ENCODE measurements at regions not wholly inside any gene's neighbourhood (a gene's known extent, or its start where the extent isn't known, plus 50 kb on each side); places are given as distances from the start of the nearest gene placed in this dataset.
A peak's percentile ranks its signal among the peaks of the same experiment; 100 is the strongest.
"Not testable (repeated sequence)": the region's sequence is repeated elsewhere in the genome, so short reads cannot be mapped to it uniquely, and the experiment has no call there.

DNA sequence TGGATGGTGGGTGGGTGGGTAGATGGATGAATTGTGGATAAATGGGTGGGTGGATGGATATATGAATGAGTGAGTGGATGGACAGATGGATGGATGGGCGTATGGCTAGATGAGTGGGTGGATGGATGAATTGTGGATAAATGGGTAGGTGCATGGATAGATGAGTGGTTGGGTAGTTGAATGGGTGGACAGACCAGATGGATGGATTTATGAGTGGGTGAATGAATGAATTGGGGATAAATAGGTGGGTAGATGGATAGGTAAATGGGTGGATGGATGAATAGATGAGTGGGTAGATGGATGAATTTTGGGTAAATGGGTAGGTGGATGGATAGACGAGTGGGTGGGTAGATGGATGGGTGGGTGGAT, 108.7 kb downstream of the NPIPB11 start:
- not testable (repeated sequence) for DNase-seq (ENCODE audit: low read depth in 1 of 2, low spot score in 1 of 2)

DNA sequence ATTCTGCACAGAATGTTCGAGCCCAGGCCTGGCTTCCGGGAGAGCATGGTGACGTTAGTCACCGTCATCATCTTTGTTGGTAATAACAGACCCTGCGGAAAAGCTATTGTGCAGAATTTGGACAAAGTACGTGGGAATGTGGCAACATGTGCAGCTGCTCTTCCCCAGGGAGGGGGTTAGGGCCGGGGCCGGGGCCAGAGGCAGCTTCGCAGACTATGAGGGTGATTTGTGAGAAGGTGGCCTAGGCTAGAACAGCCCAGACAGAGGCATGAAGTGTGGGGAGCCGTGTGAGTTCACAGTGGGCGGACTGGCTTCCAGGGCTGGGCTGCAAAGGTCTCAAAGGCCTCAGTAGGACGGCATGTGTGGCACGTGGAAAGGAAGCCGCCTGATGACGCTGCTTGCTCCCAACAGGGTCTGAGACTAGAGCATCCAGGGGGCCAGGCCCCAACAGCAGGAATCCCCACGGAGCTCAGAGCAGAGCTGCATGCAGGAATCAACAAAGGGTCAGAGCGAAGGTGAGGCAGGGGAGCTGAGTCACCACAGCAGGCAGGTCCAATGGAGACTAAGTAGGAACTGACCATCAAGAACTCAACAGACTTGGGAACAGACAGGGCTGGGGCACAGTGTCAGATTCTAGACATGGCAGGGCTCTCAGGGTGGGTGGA, 109.2 kb downstream of the NPIPB11 start:
- not testable (repeated sequence) for DNase-seq (ENCODE audit: low read depth in 1 of 2, low spot score in 1 of 2)

- not testable (repeated sequence) for DNase-seq (ENCODE audit: low read depth in 1 of 2, low spot score in 1 of 2)
Measured at GRCh38 chr16:29296176-29296575, 110.3 kb downstream of the NPIPB11 start.

GRCh38 chr16:29294951-29295795, 111.3 kb downstream of the NPIPB11 start:
- not testable (repeated sequence) for DNase-seq (ENCODE audit: low read depth in 1 of 2, low spot score in 1 of 2)

GRCh38 chr16:29294400-29294933, 112.0 kb downstream of the NPIPB11 start:
- DNase-seq (ENCODE audit: low read depth in 1 of 2, low spot score in 1 of 2) = not testable (repeated sequence)

DNA sequence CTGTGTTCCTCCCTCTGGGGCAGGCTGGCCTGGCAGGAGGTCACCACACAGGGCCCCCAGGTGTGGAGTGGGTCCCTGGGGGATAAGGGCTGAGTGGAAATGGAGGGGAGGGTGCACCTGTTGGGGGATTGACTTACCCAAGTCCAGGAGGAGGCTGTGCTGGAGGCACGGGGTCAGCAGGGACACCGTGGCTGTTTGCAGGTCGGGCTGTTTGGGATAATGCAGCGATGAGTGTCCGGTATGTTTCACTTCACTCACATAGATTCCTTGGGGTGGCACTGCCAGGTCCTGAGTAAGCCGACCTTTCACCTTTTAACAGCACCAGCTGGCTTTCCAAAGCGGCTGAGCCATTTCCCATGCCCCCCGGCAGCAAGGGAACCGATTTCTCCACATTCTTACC, 113.0 kb downstream of the NPIPB11 start:
- DNase-seq (ENCODE audit: low read depth in 1 of 2, low spot score in 1 of 2) = not testable (repeated sequence)

- DNase-seq (ENCODE audit: low read depth in 1 of 2, low spot score in 1 of 2) = not testable (repeated sequence)
Measured at GRCh38 chr16:29292952-29293471, 113.5 kb downstream of the NPIPB11 start.

GRCh38 chr16:29291329-29292271, 114.9 kb downstream of the NPIPB11 start:
- not testable (repeated sequence) for DNase-seq (ENCODE audit: low read depth in 1 of 2, low spot score in 1 of 2)

DNA sequence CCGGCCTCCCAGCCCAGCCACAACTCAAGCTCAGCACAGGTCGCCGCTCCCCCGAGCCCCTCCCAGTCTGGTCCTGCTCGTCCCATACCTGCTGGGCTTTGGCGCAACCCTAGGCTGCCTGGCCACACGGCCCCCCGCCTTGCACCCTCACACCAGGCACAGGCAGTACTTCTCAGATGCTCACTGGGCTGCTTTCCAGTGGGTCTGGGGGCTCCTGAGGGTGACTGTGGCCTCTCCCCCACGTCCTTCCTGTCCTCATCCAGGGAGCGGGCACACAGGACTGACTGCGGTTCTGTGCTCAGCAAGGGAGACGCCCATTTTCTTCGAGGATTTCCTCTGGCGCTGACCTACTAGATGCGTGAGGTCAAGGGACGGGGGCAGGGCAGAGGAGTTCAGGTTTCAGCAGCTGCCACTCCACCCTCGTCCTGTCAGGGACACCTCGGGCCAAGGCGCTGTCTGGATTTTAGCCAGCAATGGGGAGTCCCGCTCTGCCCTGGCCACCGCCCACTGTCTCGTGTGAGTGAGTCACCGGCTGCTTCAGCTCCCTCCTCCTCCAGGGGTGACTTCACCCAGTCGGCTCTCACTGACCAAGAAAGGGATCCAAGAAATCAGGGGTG, 115.8 kb downstream of the NPIPB11 start:
- peak; percentile 26 to 41 for DNase-seq (ENCODE audit: low read depth in 1 of 2, low spot score in 1 of 2)

- DNase-seq (ENCODE audit: low read depth in 1 of 2, low spot score in 1 of 2) = not testable (repeated sequence)
Measured at GRCh38 chr16:29289516-29290239, 116.8 kb downstream of the NPIPB11 start.

DNA sequence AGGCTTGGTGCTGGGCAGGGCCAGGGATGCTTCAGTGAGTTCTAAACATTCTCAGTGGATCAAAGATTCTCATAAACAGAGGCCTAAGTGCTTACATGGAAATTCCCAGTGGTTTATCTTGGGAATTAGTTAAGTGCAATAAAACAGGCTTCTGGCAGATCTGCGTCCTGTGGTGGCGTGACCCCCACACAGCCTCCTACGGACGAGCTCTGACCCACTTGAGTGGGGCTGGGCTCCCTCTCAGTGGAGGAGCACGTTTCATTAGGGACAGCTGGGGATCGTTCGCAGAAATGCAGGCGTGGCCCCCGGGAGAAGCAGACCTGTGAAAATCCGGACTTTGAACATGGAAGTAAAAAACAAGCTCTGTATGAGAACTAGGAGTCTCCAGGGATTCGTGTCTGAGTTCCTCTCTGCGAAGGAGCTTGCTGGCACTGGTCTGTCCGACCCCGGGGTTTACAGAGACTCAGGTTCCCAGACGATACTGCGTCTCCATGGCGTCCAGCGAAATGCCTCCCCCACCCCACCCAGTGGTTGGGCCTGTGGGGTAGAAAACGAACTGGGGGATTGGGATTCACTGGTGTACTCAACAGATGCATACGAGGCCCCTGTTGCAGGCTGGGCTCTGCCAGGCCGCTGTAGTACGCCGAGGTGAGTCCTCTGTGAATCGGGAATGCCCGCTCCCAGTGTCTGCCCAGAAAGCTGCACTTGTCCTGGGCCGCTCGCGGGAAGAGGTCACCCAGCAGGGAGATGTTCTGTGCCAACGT, 117.6 kb downstream of the NPIPB11 start:
- not testable (repeated sequence) for DNase-seq (ENCODE audit: low read depth in 1 of 2, low spot score in 1 of 2)

- DNase-seq (ENCODE audit: low read depth in 1 of 2, low spot score in 1 of 2) = not testable (repeated sequence)
Measured at GRCh38 chr16:29287871-29288535, 118.5 kb downstream of the NPIPB11 start.

- not testable (repeated sequence) for DNase-seq (ENCODE audit: low read depth in 1 of 2, low spot score in 1 of 2)
Measured at GRCh38 chr16:29287246-29287645, 119.3 kb downstream of the NPIPB11 start.

DNA sequence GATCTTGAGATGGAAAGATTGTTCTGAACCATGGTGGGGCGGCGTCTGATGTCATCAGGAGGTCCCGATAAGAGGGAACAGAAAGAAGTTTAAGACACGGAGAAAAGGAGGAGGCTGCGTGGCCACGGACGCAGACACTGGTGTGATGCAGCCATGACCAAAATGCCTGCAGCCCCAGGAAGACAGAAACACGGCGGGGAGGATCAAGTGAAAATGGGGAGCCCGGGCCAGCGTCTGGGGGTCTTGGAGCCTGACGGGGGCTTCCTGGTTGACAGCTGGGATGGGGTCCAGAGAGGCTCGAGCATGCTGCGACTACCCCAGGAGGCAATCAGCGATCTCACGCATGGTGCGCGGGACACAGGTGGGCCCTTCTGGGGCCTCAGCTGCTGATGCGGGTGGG, 119.7 kb downstream of the NPIPB11 start:
- DNase-seq (ENCODE audit: low read depth in 1 of 2, low spot score in 1 of 2) = not testable (repeated sequence)

DNA sequence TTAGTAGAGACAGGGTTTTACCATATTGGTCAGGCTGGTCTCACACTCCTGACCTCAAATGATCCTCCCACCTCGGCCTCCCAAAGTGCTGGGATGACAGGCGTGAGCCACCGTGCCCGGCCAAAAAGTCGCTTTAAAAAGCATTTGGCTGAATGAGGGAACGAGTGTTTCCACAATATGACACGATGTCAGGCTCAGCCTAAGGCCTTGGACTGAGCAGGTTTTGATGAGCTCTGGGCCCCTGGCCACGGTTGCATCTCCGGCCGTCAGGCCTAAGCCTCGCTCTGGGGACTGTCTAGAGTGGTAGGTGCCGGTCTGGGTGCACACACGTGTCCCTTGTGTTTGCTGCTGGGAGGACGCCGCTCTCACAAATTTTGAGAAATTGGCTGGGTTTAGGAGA, 120.3 kb downstream of the NPIPB11 start:
- not testable (repeated sequence) for DNase-seq (ENCODE audit: low read depth in 1 of 2, low spot score in 1 of 2)

DNA sequence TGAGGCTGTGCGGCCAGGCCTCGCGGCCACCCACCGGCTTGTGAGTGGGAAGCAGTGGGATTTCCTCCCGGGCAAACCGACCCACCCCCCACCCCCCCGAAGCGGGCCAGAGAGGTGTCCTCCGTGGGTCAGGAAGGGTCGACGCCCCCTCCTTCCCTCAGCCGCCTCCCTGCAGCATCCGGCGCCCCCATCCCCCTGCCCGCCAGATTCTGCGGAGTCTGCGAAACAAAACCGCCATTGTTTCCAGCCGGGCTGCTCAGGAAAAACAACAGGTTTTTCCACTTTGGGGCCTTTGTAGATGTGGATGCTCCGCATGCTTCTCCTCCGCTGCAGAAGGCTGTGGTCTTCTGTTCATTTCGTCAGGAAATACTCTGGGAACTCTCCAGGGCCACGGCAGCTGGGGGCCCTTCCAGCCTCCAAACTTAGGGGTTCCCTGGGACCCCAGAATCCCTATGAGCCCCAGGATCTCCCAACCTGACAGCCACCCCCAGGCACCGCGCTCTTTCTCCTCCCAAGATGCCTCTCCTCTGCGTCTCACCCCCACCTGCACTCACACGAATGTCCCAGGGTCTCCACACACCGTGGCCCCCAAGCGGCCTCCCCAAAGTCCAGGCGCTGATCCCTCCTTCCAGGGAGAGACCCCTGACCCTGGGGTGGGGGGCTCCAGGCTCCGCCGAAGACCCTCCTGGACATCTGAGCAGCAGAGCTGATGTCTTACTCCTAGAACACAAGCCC, 121.2 kb downstream of the NPIPB11 start:
- not testable (repeated sequence) for DNase-seq (ENCODE audit: low read depth in 1 of 2, low spot score in 1 of 2)

GRCh38 chr16:29284723-29285122, 121.8 kb downstream of the NPIPB11 start:
- DNase-seq (ENCODE audit: low read depth in 1 of 2, low spot score in 1 of 2) = not testable (repeated sequence)

DNA sequence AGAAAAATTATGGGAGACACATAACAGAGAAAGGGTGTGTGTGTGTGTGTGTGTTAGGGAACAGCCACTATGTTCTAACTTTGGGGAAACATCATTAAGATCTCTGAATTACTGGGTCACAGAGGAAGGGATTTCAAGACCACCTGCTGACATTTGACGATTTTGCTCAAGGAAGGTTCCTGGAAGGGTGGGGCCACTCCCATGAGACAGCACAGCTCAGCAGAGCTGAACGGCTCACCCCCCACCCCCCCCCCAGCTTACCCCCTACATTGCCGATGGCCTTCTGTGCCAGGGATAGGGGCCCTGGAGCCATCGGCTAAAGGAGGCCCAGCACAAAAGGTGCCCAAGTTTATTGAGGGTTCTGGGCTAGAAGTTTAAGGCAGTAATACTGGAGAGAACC, 122.4 kb downstream of the NPIPB11 start:
- DNase-seq (ENCODE audit: low read depth in 1 of 2, low spot score in 1 of 2) = not testable (repeated sequence)
